Kidney epithelial cell (primary cell): ENCODE measurements at regions not wholly inside any gene's neighbourhood (a gene's known extent, or its start where the extent isn't known, plus 50 kb on each side); places are given as distances from the start of the nearest gene placed in this dataset.

ENCODE experiments used
- DNase-seq: peaks from one replicate; pipeline ENCODE4 v3.0.0-alpha.2; 2010; ENCODE audit warnings: low read depth
- H3K27me3 ChIP-seq: 2 replicates; pipeline ENCODE4 v1.6.0; 2011; ENCODE audit warnings: low read length; ENCODE audit not compliant: control insufficient read depth, insufficient read depth
- H3K36me3 ChIP-seq: 2 replicates; pipeline ENCODE4 v1.5.1; 2011; ENCODE audit warnings: low read length; ENCODE audit not compliant: control insufficient read depth, insufficient read depth
- H3K4me3 ChIP-seq: 2 replicates; pipeline ENCODE4 v1.5.1; 2011; ENCODE audit warnings: low read depth, mild to moderate bottlenecking, control low read depth, low read length
- CTCF ChIP-seq: IDR thresholded peaks from 2 replicates; pipeline ENCODE4 v1.5.1; 2011; ENCODE audit warnings: mild to moderate bottlenecking, moderate library complexity, low read length, control low read depth, inconsistent platforms; ENCODE audit not compliant: insufficient read depth, poor library complexity, severe bottlenecking

DNA sequence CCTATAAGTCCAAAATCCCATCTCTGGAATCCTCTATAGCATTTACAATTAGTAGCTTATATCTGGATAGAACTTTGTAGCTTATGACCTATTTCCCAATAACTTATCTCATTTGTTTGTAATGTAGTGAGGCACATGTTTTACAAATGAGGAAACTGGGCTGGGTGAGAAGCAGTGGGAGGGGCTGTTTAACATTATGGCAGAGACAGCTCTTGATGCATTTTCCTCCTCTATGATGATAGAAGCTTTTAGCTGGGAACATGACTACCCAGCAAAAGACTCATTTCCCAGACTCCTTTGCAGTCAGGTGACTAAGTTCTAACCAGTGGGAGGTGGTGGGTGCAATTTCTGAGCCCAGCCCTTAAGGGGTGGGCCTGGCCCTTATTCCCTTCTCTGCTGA is 179.7 kb downstream of the TTC8 start:
- Histone ChIP-seq H3K27me3 (no peaks in the 10 kb centered on the region), H3K4me3 (no peak overlapping the region), H3K36me3 (no peaks in the 10 kb centered on the region)
- TF ChIP-seq CTCF = no peak
- no peak for DNase-seq

- Histone ChIP-seq H3K4me3 (no peak overlapping the region), H3K27me3 (no peaks in the 10 kb centered on the region), H3K36me3 (no peaks in the 10 kb centered on the region)
- DNase-seq = no peak
- TF ChIP-seq CTCF = no peak
These were observed 183.5 kb downstream of the TTC8 start for GRCh38 chr14:89007906-89008305.

- DNase-seq = no peak
- H3K4me3 ChIP-seq = no peak overlapping the region
- no peak for TF ChIP-seq CTCF
- no peaks in the 10 kb centered on the region for H3K27me3 ChIP-seq
- no peaks in the 10 kb centered on the region for H3K36me3 ChIP-seq
These were observed 187.2 kb downstream of the TTC8 start for GRCh38 chr14:89011355-89012281.

DNA sequence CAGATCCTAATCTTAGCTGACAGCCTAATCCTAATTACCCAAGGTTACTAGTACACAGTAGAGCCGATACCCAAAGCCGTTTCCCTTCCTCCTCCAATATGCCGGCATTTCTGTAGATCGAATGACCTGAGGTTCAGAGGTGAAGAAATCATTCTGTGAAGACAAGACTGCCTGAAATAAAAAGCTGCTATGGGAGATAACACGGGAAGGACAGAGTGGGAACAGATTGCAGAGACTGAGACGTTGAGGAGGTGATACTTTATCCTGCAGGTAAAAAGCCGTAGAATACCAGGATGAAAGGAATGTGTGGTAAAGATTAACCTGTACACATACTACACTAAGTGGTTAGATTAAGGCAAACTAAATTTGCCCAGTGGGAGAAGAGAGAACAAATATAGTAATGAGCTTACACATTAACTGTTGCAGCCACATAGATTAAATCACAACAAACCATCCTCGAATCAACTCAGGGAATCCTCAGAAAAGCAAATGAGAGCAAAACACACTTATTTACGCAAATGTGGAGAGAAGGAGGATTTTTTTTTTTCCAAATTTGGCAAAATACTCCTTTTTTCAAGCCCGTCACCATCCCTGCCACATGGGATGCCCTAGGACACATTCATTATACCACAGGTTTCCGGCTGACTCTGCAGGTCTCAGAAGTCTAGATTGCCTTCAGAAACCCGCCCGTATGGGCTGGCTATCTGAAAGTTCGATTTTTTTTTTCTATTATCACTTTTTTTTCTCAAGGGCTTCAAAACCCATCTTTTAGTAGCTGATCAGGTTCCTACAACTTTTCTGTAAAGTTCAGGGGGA is 188.0 kb downstream of the TTC8 start:
- TF ChIP-seq CTCF = no peak
- Histone ChIP-seq H3K27me3 (no peaks in the 10 kb centered on the region), H3K36me3 (no peaks in the 10 kb centered on the region), H3K4me3 (no peak overlapping the region)
- no peak for DNase-seq

DNA sequence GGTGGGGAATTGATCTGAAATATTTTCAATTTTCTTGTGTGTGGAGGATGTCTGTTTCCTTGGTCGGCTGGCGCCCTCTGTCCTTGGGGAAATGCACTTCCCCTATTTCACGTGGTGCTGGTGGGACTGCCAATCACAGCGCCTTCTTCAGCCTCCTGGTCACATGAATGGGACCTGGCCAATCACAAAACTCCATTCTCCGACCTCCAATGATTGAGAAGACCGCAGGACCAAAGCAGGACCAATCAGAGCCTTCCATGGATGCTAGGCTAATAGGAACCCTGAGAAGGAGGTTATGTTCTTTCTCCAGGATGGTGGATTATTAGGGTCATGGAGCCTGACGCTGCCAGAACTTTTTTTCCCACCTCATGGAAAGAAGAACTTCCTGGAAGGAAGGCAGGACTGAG is 188.7 kb downstream of the TTC8 start:
- Histone ChIP-seq H3K27me3 (no peaks in the 10 kb centered on the region), H3K36me3 (no peaks in the 10 kb centered on the region), H3K4me3 (no peak overlapping the region)
- peak; percentile 50 for TF ChIP-seq CTCF
- no peak for DNase-seq
